CD4-positive, CD25-positive, alpha-beta regulatory T cell (primary cell): ENCODE measurements at regions not wholly inside any gene's neighbourhood (a gene's known extent, or its start where the extent isn't known, plus 50 kb on each side); places are given as distances from the start of the nearest gene placed in this dataset.

Experiments
- ATAC-seq, 2 donors: fragments of 150-1000 bp; cut with Tn5 transposase; one replicate each; pipeline ENCODE4 v1.10.0; 2021; ENCODE audit warnings: low read depth in 2 of 2, moderate number of reproducible peaks in 2 of 2, moderate library complexity in 1 of 2
- DNase-seq, 3 donors: peaks; one replicate each; pipeline versions ENCODE4 v3.0.0 to v3.0.0-alpha.2; 2012 to 2022; ENCODE audit warnings: mixed read lengths in 1 of 3
- H3K27ac ChIP-seq: one replicate; pipeline ENCODE4 v1.7.0; 2013; ENCODE audit warnings: mild to moderate bottlenecking, low read length; ENCODE audit not compliant: insufficient read depth, poor library complexity, severe bottlenecking
- H3K27me3 ChIP-seq: one replicate; pipeline ENCODE4 v1.7.0; 2013; ENCODE audit warnings: low read length; ENCODE audit not compliant: control insufficient read depth, insufficient read depth
- H3K36me3 ChIP-seq: one replicate; pipeline ENCODE4 v1.7.0; 2013; ENCODE audit warnings: mild to moderate bottlenecking, low read length, moderate library complexity; ENCODE audit not compliant: control insufficient read depth, insufficient read depth
- H3K4me1 ChIP-seq: 2 replicates; pipeline ENCODE4 v1.7.0; 2013; ENCODE audit warnings: mild to moderate bottlenecking, low read length; ENCODE audit not compliant: insufficient read depth, control insufficient read depth, poor library complexity, severe bottlenecking
- H3K4me3 ChIP-seq: one replicate; pipeline ENCODE4 v1.7.0; 2013; ENCODE audit warnings: low read depth, mild to moderate bottlenecking, low read length, moderate library complexity
- H3K9me3 ChIP-seq, 2 experiments: 1 replicate in 1 of 2; 2 replicates in 1 of 2; pipeline ENCODE4 v1.7.0; 2013; ENCODE audit warnings: low read length in 2 of 2, mild to moderate bottlenecking in 1 of 2, moderate library complexity in 1 of 2; ENCODE audit not compliant: control insufficient read depth in 2 of 2
- H3K27ac Mint-ChIP-seq, 3 donors: one replicate each; pipeline ENCODE4 v1.8.0; 2020 to 2022; ENCODE audit warnings: mild to moderate bottlenecking in 3 of 3, mixed read lengths in 3 of 3, moderate library complexity in 2 of 3
- H3K27me3 Mint-ChIP-seq: one replicate; pipeline ENCODE4 v1.8.0; 2022; ENCODE audit warnings: mild to moderate bottlenecking, mixed read lengths
- H3K36me3 Mint-ChIP-seq: one replicate; pipeline ENCODE4 v1.8.0; 2020; ENCODE audit warnings: mixed read lengths
- H3K4me1 Mint-ChIP-seq, 4 donors: one replicate each; pipeline ENCODE4 v1.8.0; 2020 to 2022; ENCODE audit warnings: mixed read lengths in 4 of 4, mild to moderate bottlenecking in 1 of 4
- H3K4me3 Mint-ChIP-seq, 4 donors: one replicate each; pipeline ENCODE4 v1.8.0; 2020 to 2022; ENCODE audit warnings: mild to moderate bottlenecking in 4 of 4, mixed read lengths in 4 of 4, moderate library complexity in 3 of 4
- H3K9me3 Mint-ChIP-seq, 7 donors: one replicate each; pipeline ENCODE4 v1.8.0; 2020 to 2022; ENCODE audit warnings: mixed read lengths in 7 of 7, mild to moderate bottlenecking in 3 of 7, moderate library complexity in 2 of 7

DNA sequence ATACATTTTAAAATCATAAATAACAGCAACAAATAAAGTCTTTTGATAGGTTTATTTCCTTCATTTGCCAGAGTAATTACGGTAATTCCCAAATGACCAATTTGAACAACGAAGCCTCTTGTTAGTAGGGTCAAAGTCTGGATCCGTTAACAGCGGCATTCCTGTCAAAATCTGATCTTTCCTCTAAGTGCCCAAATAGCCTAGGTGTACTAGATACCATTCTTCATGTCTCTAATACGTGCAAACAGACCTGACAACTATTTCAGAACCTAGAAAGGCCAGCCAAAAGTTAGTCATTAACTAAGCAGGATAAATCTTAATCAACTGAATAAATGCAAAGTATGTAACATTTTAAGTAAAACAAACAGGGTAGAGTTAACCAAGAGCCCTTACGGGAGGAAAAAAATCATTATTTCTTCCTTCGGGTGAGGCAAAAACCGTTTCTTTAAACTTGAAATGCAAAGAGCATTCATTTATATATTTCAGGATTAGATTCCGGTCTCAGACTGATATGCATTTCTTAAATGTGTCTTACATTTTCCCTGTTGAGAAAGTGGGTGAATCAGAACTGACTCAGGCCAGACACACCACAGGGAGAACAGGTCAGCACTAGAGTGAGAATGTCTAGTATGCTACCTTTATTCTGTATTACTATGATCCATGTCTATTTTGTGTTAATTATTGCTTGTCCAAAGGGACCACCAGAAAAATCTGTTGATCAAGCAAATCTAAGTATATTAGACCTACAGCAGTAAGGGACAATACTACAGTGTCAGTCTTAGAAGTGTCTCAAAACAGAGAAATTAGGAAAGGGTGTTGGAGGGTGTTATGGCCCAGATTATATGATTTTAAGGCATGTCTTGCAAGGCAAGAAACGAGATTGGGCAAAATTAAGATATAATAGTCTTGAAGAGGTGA lies 141.5 kb upstream of the NDUFV2 start:
- no peaks in the 10 kb centered on the region for H3K4me1 Mint-ChIP-seq
- ATAC-seq (no peak), DNase-seq (no peak)
- no peak overlapping the region for H3K27ac Mint-ChIP-seq
- Histone ChIP-seq H3K27ac (no peak overlapping the region), H3K9me3 (no peaks in the 10 kb centered on the region), H3K27me3 (peaks cover 3% of the 10 kb centered on the region), H3K36me3 (no peaks in the 10 kb centered on the region), H3K4me3 (no peak overlapping the region), H3K4me1 (no peaks in the 10 kb centered on the region)
- peaks cover 28% of the 10 kb centered on the region for H3K27me3 Mint-ChIP-seq
- H3K9me3 Mint-ChIP-seq: peaks cover 0 to 3% (median 0%) of the 10 kb centered on the region in 7 donors
- H3K36me3 Mint-ChIP-seq: no peaks in the 10 kb centered on the region
- no peak overlapping the region for H3K4me3 Mint-ChIP-seq

DNA sequence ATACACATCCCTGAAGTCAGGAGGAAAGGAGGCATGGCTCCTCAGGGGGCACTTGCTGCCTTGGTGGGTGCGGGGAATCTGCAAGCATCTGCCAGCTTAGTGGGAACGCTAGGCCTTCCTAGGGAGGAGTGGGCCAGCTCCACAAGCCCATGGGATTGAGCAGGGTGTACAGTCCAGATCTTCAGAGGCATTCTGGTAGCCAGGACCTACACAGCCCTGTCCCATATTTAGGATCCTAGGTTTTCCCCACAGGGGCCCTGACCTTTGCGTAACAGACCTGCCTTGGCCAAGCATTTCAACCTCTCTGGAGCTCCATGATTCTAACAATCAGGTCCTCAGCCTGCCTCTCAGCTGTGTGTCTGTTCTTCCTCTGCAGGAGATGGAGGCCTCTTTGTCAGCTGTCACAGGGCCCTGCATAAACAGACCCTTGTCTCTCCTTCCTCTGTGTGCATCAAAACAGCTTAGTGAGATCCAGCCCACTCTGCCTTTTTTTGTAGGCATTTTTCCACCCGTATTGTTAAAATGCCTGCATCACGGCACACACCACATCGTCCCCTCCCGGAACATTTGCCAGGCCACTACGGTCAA lies 140.2 kb upstream of the NDUFV2 start:
- Mint-ChIP-seq H3K27ac (no peak overlapping the region), H3K36me3 (no peaks in the 10 kb centered on the region), H3K4me1 (no peaks in the 10 kb centered on the region), H3K27me3 (peaks cover 24% of the 10 kb centered on the region), H3K4me3 (no peak overlapping the region), H3K9me3 (peaks cover 0 to 3% (median 0%) of the 10 kb centered on the region in 7 donors)
- Histone ChIP-seq H3K4me1 (no peaks in the 10 kb centered on the region), H3K36me3 (no peaks in the 10 kb centered on the region), H3K27ac (no peak overlapping the region), H3K27me3 (peaks cover 3% of the 10 kb centered on the region), H3K9me3 (no peaks in the 10 kb centered on the region), H3K4me3 (no peak overlapping the region)
- DNase-seq (no peak), ATAC-seq (no peak)

DNA sequence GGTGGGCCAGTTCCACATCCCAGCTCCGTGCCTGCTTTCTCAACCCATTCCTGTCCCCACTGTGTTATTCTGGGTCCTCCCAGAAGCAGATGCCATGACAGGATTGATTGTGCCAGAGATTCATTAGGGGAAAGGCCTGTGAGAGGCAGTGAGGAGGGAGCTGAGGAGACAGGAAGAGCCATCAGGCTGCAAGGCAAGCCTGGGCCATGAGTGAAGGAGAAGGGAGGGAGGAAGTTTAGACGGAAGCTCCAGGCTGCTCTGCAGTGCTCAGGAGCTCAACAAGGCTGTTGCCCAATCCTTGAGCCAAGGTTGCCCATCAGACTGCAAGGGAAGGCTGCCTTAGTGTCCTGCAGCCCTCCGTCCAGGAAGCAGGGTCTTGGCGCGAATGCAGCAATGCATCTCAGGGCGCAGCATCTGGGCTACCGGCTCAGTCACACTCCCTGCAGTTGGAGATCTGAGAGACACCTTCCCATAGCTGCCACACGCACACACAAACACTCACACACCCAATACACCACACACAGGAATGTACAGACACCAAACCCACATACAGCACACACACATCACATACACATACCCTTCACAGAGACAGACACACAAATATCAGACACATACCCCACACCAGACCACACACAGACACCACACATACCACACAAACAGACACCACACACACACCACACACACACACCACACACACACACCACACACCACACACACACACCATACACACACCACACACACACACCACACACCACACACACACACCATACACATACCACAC lies 139.5 kb upstream of the NDUFV2 start:
- Mint-ChIP-seq H3K4me1 (no peaks in the 10 kb centered on the region), H3K9me3 (peaks cover 0 to 3% (median 0%) of the 10 kb centered on the region in 7 donors), H3K36me3 (no peaks in the 10 kb centered on the region), H3K27ac (no peak overlapping the region), H3K4me3 (no peak overlapping the region), H3K27me3 (peaks cover 26% of the 10 kb centered on the region)
- DNase-seq: no peak
- Histone ChIP-seq H3K36me3 (no peaks in the 10 kb centered on the region), H3K9me3 (no peaks in the 10 kb centered on the region), H3K27ac (no peak overlapping the region), H3K27me3 (peaks cover 3% of the 10 kb centered on the region), H3K4me1 (no peaks in the 10 kb centered on the region), H3K4me3 (no peak overlapping the region)
- ATAC-seq: no peak

DNA sequence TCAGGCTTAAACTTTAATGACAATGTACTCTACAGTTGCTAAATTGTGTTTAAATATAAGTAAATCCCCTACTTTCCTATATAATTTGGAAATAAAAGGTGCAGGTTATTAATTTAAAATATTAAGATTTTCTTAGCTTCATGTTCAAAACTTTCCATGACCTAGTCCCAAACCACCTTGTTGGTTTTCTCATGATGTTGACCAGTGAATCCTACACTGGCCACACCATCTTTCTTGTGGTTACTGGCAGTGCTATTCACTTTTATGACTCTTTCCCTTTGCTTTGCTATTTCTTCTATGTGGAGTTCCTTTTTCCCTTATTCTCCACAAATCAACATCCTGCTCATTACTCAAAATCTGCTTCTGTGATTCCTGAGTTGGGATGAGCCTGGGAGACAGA lies 138.6 kb upstream of the NDUFV2 start:
- no peaks in the 10 kb centered on the region for H3K27me3 ChIP-seq
- DNase-seq (no peak), ATAC-seq (no peak)
- H3K4me3 Mint-ChIP-seq: no peak overlapping the region
- no peaks in the 10 kb centered on the region for H3K4me1 Mint-ChIP-seq
- peaks cover 25% of the 10 kb centered on the region for H3K27me3 Mint-ChIP-seq
- H3K27ac Mint-ChIP-seq: no peak overlapping the region
- peaks cover 0 to 3% (median 0%) of the 10 kb centered on the region in 7 donors for H3K9me3 Mint-ChIP-seq
- no peaks in the 10 kb centered on the region for H3K36me3 ChIP-seq
- no peaks in the 10 kb centered on the region for H3K36me3 Mint-ChIP-seq
- no peaks in the 10 kb centered on the region for H3K9me3 ChIP-seq
- H3K4me1 ChIP-seq: no peaks in the 10 kb centered on the region
- H3K4me3 ChIP-seq: no peak overlapping the region
- H3K27ac ChIP-seq: no peak overlapping the region

DNA sequence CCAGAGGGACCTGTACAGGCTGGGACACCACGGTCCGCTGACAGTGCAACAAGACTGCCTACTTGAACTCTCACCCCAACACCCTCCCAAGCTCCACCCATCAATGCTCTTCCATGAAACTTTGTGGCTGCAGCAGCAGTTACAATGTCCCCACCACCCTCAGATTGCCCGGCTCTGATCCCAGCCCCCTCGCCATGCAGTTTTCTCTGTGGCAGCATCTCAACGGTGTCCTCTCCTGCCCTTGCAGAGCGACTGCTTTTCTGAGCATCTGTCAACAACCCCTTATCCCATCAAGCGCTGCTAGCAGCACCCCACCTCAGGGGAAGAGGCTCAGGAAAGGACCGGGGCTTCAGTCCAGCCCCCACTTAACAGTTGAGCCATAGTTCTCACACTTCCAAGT lies 137.1 kb upstream of the NDUFV2 start:
- Mint-ChIP-seq H3K36me3 (no peaks in the 10 kb centered on the region), H3K4me3 (no peak overlapping the region), H3K4me1 (no peaks in the 10 kb centered on the region), H3K27me3 (peaks cover 18% of the 10 kb centered on the region), H3K27ac (no peak overlapping the region), H3K9me3 (no peaks in the 10 kb centered on the region)
- ATAC-seq (no peak), DNase-seq (no peak)
- Histone ChIP-seq H3K36me3 (no peaks in the 10 kb centered on the region), H3K4me3 (no peak overlapping the region), H3K27me3 (no peaks in the 10 kb centered on the region), H3K4me1 (no peaks in the 10 kb centered on the region), H3K9me3 (no peaks in the 10 kb centered on the region), H3K27ac (no peak overlapping the region)

DNA sequence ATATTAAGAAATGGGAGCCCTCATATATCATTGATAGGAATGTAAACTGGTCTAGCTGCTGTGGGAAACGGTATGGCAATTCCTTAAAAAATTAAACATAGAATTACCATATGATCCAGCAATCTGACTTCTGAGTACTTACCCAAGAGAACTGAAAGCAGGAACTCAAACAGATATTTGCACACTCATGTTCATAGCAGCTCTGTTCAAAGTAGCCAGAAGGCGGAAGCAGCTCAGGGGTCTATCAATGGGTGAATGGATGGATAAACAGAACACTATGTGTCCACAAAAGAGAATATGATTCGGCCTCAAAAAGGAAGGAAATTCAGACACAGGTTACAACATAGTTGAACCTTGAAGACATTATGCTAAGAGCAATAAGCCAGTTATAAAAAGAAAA lies 135.7 kb upstream of the NDUFV2 start:
- Mint-ChIP-seq H3K4me1 (no peaks in the 10 kb centered on the region), H3K27me3 (peaks cover 17% of the 10 kb centered on the region), H3K9me3 (peaks cover 0 to 2% (median 0%) of the 10 kb centered on the region in 7 donors), H3K27ac (no peak overlapping the region), H3K4me3 (no peak overlapping the region), H3K36me3 (no peaks in the 10 kb centered on the region)
- H3K4me1 ChIP-seq: no peaks in the 10 kb centered on the region
- ATAC-seq: no peak
- no peak for DNase-seq
- no peaks in the 10 kb centered on the region for H3K36me3 ChIP-seq
- H3K9me3 ChIP-seq: no peaks in the 10 kb centered on the region
- H3K27me3 ChIP-seq: no peaks in the 10 kb centered on the region
- H3K27ac ChIP-seq: no peak overlapping the region
- H3K4me3 ChIP-seq: no peak overlapping the region

DNA sequence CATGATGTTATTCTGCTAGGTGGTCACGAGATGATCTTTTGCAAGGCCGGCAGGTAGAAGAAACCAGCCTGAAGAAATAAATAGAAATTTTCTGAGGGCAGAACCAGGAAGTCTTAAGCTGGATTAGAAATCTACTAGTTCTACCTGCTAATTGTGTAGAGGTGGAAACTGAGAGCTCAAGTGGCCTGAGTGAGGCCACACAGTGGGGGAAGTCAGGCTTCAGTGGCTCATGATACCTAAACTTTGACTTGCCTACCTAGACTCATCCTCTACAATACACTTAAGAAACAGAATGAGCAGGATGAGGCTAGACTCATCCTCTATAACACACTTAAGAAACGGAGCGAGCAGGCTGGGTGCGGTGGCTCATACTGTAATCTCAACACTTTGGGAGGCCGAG lies 134.9 kb upstream of the NDUFV2 start:
- no peak overlapping the region for H3K27ac ChIP-seq
- no peak overlapping the region for H3K27ac Mint-ChIP-seq
- peaks cover 0 to 2% (median 0%) of the 10 kb centered on the region in 7 donors for H3K9me3 Mint-ChIP-seq
- peaks cover 17% of the 10 kb centered on the region for H3K27me3 Mint-ChIP-seq
- H3K27me3 ChIP-seq: no peaks in the 10 kb centered on the region
- no peaks in the 10 kb centered on the region for H3K4me1 ChIP-seq
- no peaks in the 10 kb centered on the region for H3K36me3 ChIP-seq
- H3K4me1 Mint-ChIP-seq: no peaks in the 10 kb centered on the region
- DNase-seq (no peak), ATAC-seq (no peak)
- H3K4me3 ChIP-seq: no peak overlapping the region
- no peaks in the 10 kb centered on the region for H3K36me3 Mint-ChIP-seq
- no peak overlapping the region for H3K4me3 Mint-ChIP-seq
- H3K9me3 ChIP-seq: no peaks in the 10 kb centered on the region
